ENCODE measurements at regions not wholly inside any gene's neighbourhood (a gene's known extent, or its start where the extent isn't known, plus 50 kb on each side); places are given as distances from the start of the nearest gene placed in this dataset.
"Not testable (repeated sequence)": the region's sequence is repeated elsewhere in the genome, so short reads cannot be mapped to it uniquely, and the experiment has no call there.

DNA sequence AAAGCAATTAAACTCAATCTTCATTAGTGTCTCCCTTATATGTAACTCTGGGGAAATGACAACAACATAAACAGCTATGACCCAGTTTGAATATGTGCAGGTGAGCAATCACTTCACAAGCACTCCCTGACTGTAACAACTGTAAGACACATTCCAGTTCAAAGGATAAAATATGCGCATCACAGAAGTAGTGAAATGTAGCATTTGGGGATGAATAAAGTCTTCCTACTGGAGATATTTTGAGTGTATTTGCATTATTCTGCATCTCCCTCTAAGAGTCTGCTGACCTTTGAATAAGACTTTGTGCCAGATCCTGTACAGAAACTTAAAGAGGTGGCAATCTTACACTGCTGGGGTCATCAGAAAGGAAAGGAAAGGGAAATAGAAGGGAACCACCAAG is 179.5 kb upstream of the TBX18 start:
- H3K27me3 ChIP-seq (ENCODE audit: control insufficient read depth in 2 of 2, insufficient read depth in 2 of 2, low read length in 2 of 2): no peaks in the 10 kb centered on the region
- no peak overlapping the region for H3K4me2 ChIP-seq (replicated peaks; ENCODE audit: extremely low read depth, low read length, poor library complexity, severe bottlenecking)
- no peak for DNase-seq
- H3K9me3 ChIP-seq (replicated peaks in 1 of 2; ENCODE audit: control insufficient read depth in 1 of 2, insufficient read depth in 1 of 2, low read length in 2 of 2): no peaks in the 10 kb centered on the region
- no peak overlapping the region for H2AFZ ChIP-seq (ENCODE audit: insufficient read depth, low read depth, low read length, poor library complexity, severe bottlenecking)
- H3K36me3 ChIP-seq (replicated peaks in 1 of 2; ENCODE audit: control insufficient read depth in 1 of 2, insufficient read depth in 2 of 2, low read length in 2 of 2): no peaks in the 10 kb centered on the region
- intact Hi-C loops (cut with micrococcal nuclease): no loop called here
- WGBS (ENCODE audit: insufficient coverage): no CpG with 5 or more reads among the region's 1 CpG
- H3K9ac ChIP-seq (ENCODE audit: insufficient read depth, low read length, poor library complexity, severe bottlenecking): no peak overlapping the region
- H3K36me3 Mint-ChIP-seq: no peaks in the 10 kb centered on the region
- no peaks in the 10 kb centered on the region for H4K20me1 ChIP-seq (ENCODE audit: insufficient read depth, low read length)
- H3K4me3 Mint-ChIP-seq: no peak overlapping the region
- H3K27ac Mint-ChIP-seq: no peak overlapping the region
- H3K9me3 Mint-ChIP-seq: peaks cover 0 to 8% (median 5%) of the 10 kb centered on the region in 7 donors
- no peaks in the 10 kb centered on the region for H3K27me3 Mint-ChIP-seq (ENCODE audit: low read depth in 3 of 3)
- H3K4me3 ChIP-seq (replicated peaks in 1 of 3; ENCODE audit: low read depth in 2 of 3, low read length in 3 of 3): no peak overlapping the region
- TF ChIP-seq, protein P1, sequence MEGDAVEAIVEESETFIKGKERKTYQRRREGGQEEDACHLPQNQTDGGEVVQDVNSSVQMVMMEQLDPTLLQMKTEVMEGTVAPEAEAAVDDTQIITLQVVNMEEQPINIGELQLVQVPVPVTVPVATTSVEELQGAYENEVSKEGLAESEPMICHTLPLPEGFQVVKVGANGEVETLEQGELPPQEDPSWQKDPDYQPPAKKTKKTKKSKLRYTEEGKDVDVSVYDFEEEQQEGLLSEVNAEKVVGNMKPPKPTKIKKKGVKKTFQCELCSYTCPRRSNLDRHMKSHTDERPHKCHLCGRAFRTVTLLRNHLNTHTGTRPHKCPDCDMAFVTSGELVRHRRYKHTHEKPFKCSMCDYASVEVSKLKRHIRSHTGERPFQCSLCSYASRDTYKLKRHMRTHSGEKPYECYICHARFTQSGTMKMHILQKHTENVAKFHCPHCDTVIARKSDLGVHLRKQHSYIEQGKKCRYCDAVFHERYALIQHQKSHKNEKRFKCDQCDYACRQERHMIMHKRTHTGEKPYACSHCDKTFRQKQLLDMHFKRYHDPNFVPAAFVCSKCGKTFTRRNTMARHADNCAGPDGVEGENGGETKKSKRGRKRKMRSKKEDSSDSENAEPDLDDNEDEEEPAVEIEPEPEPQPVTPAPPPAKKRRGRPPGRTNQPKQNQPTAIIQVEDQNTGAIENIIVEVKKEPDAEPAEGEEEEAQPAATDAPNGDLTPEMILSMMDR (IDR thresholded peaks at IDR 0.05): no peak
- H3K4me1 ChIP-seq (ENCODE audit: control insufficient read depth in 1 of 2, insufficient read depth in 2 of 2, low read length in 2 of 2): no peaks in the 10 kb centered on the region
- H3K79me2 ChIP-seq (ENCODE audit: insufficient read depth, low read length): no peaks in the 10 kb centered on the region
- no peak overlapping the region for H3K27ac ChIP-seq (ENCODE audit: low read depth in 1 of 2, low read length in 2 of 2)
- H3K4me1 Mint-ChIP-seq: no peaks in the 10 kb centered on the region

DNA sequence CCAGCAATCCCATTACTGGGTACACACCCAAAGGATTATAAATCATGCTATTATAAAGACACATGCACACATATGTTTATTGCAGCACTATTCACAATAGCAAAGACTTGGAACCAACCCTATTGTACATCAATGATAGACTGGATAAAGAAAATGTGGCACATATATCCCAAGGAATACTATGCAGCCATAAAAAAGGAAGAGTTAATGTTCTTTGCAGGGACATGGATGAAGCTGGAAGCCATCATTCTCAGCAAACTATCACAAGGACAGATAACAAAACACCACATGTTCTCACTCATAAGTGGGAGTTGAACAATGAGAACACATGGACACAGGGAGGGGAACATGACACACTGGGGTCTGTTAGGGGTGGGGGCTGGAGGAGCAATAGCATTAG is 177.2 kb upstream of the TBX18 start:
- DNase-seq, H3K4me1 Mint-ChIP-seq: not testable (repeated sequence)

More for the DNA sequence above, 177.2 kb upstream of the TBX18 start:
- H3K4me1 ChIP-seq (ENCODE audit: control insufficient read depth in 1 of 2, insufficient read depth in 2 of 2, low read length in 2 of 2); H3K36me3 ChIP-seq (replicated peaks in 1 of 2; ENCODE audit: control insufficient read depth in 1 of 2, insufficient read depth in 2 of 2, low read length in 2 of 2); H3K27me3 Mint-ChIP-seq (ENCODE audit: low read depth in 3 of 3); H3K9me3 ChIP-seq (replicated peaks in 1 of 2; ENCODE audit: control insufficient read depth in 1 of 2, insufficient read depth in 1 of 2, low read length in 2 of 2); H3K27me3 ChIP-seq (ENCODE audit: control insufficient read depth in 2 of 2, insufficient read depth in 2 of 2, low read length in 2 of 2); intact Hi-C loops (cut with micrococcal nuclease); H2AFZ ChIP-seq (ENCODE audit: insufficient read depth, low read depth, low read length, poor library complexity, severe bottlenecking); H3K27ac Mint-ChIP-seq; H3K4me3 Mint-ChIP-seq; H3K36me3 Mint-ChIP-seq; H3K4me2 ChIP-seq (replicated peaks; ENCODE audit: extremely low read depth, low read length, poor library complexity, severe bottlenecking); H3K79me2 ChIP-seq (ENCODE audit: insufficient read depth, low read length); H3K4me3 ChIP-seq (replicated peaks in 1 of 3; ENCODE audit: low read depth in 2 of 3, low read length in 3 of 3); H4K20me1 ChIP-seq (ENCODE audit: insufficient read depth, low read length); H3K27ac ChIP-seq (ENCODE audit: low read depth in 1 of 2, low read length in 2 of 2); H3K9ac ChIP-seq (ENCODE audit: insufficient read depth, low read length, poor library complexity, severe bottlenecking): not testable (repeated sequence)
- peaks cover 0 to 11% (median 5%) of the 10 kb centered on the region in 7 donors for H3K9me3 Mint-ChIP-seq

All from CD14-positive monocyte (primary cell).